Coronary artery (tissue), 2 donors: ENCODE measurements at regions not wholly inside any gene's neighbourhood (a gene's known extent, or its start where the extent isn't known, plus 50 kb on each side); places are given as distances from the start of the nearest gene placed in this dataset.

Source experiments
- DNase-seq: peaks from one replicate; pipeline ENCODE4 v3.0.0-alpha.2; 2017; ENCODE audit warnings: low spot score
- H3K27ac ChIP-seq, 2 donors: fragments of 200-600 bp; sonication (generic); one replicate each; pipeline ENCODE4 v1.5.1; 2016 to 2019
- H3K4me3 ChIP-seq: fragments of 200-600 bp; sonication (generic); 2 replicates; pipeline ENCODE4 v1.5.1; 2016; ENCODE audit warnings: mild to moderate bottlenecking, moderate library complexity
- TF ChIP-seq, protein P1 (sequence below): fragments of 200-600 bp; sonication (generic); IDR thresholded peaks from one replicate; pipeline ENCODE4 v1.5.1; 2019; ENCODE audit warnings: antibody characterized with exemption

DNA sequence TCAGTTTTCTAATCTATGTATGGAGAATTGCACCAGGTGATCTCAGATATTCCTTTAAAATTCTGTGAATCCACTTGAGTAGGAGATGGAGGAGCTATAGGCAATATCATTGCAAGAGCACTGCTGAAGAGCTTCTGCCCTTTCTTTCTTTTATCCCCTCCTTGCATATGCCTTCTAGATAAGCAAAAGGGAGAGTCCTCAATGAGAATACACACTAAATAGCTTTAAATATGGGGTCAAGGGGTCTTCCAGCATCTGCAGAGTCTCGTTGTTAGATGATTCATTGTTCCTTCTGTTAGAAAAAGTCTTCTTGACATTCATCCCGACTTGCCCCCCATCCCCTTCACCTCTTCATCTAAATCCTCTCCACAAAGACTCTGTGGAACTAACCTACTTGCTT, 156.1 kb downstream of the PIK3R1 start:
- TF ChIP-seq, protein P1, sequence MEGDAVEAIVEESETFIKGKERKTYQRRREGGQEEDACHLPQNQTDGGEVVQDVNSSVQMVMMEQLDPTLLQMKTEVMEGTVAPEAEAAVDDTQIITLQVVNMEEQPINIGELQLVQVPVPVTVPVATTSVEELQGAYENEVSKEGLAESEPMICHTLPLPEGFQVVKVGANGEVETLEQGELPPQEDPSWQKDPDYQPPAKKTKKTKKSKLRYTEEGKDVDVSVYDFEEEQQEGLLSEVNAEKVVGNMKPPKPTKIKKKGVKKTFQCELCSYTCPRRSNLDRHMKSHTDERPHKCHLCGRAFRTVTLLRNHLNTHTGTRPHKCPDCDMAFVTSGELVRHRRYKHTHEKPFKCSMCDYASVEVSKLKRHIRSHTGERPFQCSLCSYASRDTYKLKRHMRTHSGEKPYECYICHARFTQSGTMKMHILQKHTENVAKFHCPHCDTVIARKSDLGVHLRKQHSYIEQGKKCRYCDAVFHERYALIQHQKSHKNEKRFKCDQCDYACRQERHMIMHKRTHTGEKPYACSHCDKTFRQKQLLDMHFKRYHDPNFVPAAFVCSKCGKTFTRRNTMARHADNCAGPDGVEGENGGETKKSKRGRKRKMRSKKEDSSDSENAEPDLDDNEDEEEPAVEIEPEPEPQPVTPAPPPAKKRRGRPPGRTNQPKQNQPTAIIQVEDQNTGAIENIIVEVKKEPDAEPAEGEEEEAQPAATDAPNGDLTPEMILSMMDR, result no peak
- no peak overlapping the region for H3K27ac ChIP-seq
- DNase-seq, result no peak
- H3K4me3 ChIP-seq, result no peak overlapping the region

DNA sequence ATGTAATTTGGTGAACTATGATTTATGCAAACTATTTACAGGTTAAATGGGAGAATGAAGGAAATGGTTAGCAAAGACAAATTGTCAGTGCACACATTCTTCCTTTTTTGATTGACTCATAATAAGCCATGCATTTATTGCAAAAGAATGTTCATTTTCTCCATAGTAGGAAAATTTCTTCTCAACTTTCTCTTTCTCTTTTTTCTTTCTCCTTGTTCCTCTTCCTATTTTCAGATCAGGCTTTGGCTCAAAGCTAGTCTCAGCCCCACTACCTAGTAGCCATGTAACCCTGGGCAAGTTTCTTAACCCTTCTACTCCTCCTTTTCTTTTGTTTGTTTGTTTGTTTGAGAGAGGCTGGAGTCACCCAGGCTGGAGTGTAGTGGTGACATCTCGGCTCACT, 156.6 kb downstream of the PIK3R1 start:
- TF ChIP-seq, protein P1, result no peak
- no peak overlapping the region for H3K27ac ChIP-seq

DNA sequence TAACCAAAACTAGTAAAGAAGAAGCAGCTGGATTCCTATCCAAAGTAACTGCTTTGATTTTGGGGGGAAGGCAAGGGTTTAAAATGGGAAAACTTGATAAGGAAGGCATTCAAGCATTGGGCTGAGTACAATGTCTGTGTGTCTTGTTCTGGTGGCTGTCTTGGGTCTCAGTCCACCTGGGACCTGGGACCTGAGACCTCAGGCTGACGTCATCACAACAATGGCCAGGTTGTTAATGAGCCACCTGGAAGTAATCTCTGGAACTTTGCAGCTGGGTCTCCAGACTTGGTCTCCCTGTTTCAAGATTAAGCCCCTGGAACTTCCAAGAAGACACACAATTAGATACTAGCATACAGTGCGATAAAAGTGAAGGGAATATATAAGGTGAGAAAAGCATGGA, 157.5 kb downstream of the PIK3R1 start:
- DNase-seq, result no peak
- TF ChIP-seq, protein P1, result no peak
- Histone ChIP-seq H3K4me3 (no peak overlapping the region), H3K27ac (no peak overlapping the region)

More for the DNA sequence above, 156.6 kb downstream of the PIK3R1 start:
- no peak overlapping the region for H3K4me3 ChIP-seq
- DNase-seq, result no peak

DNA sequence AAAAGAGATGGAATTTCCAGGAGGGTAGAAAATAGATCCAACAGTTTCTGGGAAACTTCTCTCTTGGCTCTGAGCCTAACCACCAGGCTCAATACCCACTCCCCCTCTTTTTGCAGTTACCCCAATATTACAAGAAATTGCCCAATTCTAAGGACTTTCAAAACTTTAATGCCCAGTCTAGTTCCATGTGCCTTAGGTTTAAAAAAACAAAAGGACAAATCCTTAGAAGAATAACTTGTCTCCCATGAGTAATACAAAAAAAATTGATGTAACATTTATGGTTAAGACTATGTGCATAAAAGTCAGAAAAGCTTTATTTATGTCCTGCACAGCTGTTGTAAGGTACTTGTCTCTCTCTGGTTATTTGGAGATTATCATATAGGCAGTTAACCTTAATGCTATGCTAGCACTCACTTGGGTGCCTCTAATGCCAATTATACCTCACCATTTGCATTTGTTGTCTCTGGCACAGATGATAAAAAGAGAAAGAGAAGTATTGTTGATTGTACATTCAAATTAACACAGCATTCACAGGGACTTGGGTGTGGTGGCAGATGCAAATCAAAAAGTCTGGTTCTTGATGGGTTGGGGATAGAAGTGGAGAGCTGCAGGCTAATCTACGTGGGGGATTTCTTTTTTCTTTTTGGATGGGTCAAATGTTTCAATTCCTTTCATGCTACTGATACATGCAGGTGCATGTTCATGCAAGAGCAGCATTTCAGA, 159.4 kb downstream of the PIK3R1 start:
- Histone ChIP-seq H3K4me3 (no peak overlapping the region), H3K27ac (no peak overlapping the region)
- TF ChIP-seq, protein P1, result no peak

DNA sequence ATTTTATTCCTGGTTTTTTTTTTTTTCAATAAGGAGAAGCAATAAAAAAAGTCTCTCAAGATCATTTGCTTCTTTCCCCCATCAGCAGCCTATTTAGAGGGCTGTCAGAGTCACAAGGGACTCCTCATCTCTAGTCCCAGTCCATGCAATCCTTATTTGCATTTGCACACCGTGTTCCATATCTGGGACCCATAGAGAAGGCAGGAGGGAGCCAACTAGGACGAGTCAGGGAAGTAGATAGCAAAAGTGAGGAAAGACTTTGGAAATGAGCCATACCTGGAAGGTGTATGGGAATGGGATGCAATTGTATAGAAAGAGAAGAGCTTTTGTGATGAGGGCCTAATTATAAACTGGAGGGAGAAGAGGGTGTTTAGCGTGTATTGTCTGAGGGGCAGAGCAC, 160.0 kb downstream of the PIK3R1 start:
- no peak overlapping the region for H3K4me3 ChIP-seq
- H3K27ac ChIP-seq, result no peak overlapping the region
- no peak for DNase-seq
- TF ChIP-seq, protein P1, result no peak

More for the DNA sequence above, 159.4 kb downstream of the PIK3R1 start:
- no peak for DNase-seq

DNA sequence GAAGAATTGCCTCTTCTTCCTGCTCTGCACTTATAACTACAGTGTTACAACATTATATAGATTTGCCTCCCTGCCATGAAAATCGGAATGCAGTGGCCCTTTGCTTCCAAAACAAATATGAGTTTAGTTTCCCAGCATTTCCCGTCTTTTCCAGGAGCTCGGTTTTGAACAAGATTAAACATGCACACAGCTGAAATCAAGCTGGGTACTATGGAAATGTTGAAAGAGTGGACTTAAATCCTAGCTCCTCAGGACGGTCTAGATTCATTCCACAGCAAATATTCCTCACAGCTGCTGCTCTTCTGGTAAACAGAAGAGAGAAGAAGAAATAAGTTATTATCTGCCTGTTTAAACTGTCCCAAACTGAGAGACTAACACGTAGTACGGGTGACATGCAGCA, 161.4 kb downstream of the PIK3R1 start:
- H3K27ac ChIP-seq, result peak overlapping the region; percentile 40 to 43
- peak overlapping the region; percentile 13 for H3K4me3 ChIP-seq
- DNase-seq, result no peak
- TF ChIP-seq, protein P1, result no peak

DNA sequence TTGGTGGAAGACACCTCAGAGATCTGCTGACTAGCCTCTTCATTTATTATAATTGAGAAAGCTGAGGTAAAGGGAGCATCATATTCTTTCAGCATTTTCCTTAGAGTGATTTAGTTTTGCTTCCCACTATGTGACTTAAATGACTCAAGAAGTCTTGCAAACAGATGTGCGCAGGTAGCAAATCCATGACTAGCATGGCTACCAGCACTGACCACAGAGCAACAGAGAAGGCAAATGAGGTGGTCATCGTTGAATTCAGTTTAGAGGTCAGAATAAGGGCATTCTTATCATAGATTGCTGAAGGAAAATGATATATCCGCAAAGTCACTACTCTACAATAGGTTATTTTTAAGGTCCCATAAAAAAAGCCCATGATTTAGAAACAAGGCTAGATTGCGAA, 162.2 kb downstream of the PIK3R1 start:
- Histone ChIP-seq H3K4me3 (no peak overlapping the region), H3K27ac (no peak overlapping the region)
- DNase-seq, result no peak
- TF ChIP-seq, protein P1, result no peak
